Aorta (tissue), 5 donors: ENCODE measurements at regions not wholly inside any gene's neighbourhood (a gene's known extent, or its start where the extent isn't known, plus 50 kb on each side); places are given as distances from the start of the nearest gene placed in this dataset.

Source experiments
- ATAC-seq: fragments of 200-7000 bp; cut with Tn5 transposase; one replicate; pipeline ENCODE4 v1.9.1; 2022; ENCODE audit warnings: moderate library complexity; ENCODE audit not compliant: low FRiP score
- DNase-seq, 2 donors: peaks; one replicate each; pipeline ENCODE4 v3.0.0-alpha.2; 2020
- H3K27ac ChIP-seq, 2 donors: one replicate each; pipeline ENCODE4 v1.5.1; 2013; ENCODE audit warnings: low read length in 2 of 2, mild to moderate bottlenecking in 2 of 2, moderate library complexity in 2 of 2, control low read depth in 1 of 2, inconsistent platforms in 1 of 2, low read depth in 1 of 2
- H3K27me3 ChIP-seq, 2 donors: one replicate each; pipeline ENCODE4 v1.6.1; 2013; ENCODE audit warnings: control low read depth in 1 of 2, low read length in 1 of 2, mild to moderate bottlenecking in 1 of 2, moderate library complexity in 1 of 2; ENCODE audit not compliant: insufficient read depth in 2 of 2, control insufficient read depth in 1 of 2
- H3K36me3 ChIP-seq, 2 donors: one replicate each; pipeline ENCODE4 v1.6.1; 2013; ENCODE audit warnings: control low read depth in 1 of 2, low read length in 1 of 2, mild to moderate bottlenecking in 1 of 2; ENCODE audit not compliant: insufficient read depth in 2 of 2, control insufficient read depth in 1 of 2
- H3K4me1 ChIP-seq, 2 donors: one replicate each; pipeline ENCODE4 v1.6.1; 2013; ENCODE audit warnings: low read length in 2 of 2, control low read depth in 1 of 2, mild to moderate bottlenecking in 1 of 2, moderate library complexity in 1 of 2; ENCODE audit not compliant: insufficient read depth in 2 of 2, control insufficient read depth in 1 of 2
- H3K4me3 ChIP-seq, 2 donors: one replicate each; pipeline ENCODE4 v1.5.1; 2013; ENCODE audit warnings: low read length in 2 of 2, control low read depth in 1 of 2, mild to moderate bottlenecking in 1 of 2
- H3K9me3 ChIP-seq: one replicate; pipeline ENCODE4 v1.6.1; 2013; ENCODE audit warnings: mild to moderate bottlenecking, low read length; ENCODE audit not compliant: control insufficient read depth
- WGBS, 2 donors: extraction: QIAGEN DNeasy Blood & Tissue Kit; methylation state at CpG; one replicate each; pipeline ENCODE4 v1.1.7; 2013; 5-methylcytosine and 5-hydroxymethylcytosine counted together
- intact Hi-C, 2 donors: fragments of 100-400 bp; cut with DNase I; formaldehyde crosslinking; loops; one replicate each; pipeline versions ENCODE4 v1.14.2 to v1.15.0; 2022
- donor health status: healthy with polysubstance abuse.
- donor health status: Bipolar disorder and iron deficiency.
- donor health status: DM: no; HTN: no; CAD: no.
- donor health status: DM: no; HTN: no; CAD: no.
- donor health status: DM: yes; HTN: yes; CAD: no.

DNA sequence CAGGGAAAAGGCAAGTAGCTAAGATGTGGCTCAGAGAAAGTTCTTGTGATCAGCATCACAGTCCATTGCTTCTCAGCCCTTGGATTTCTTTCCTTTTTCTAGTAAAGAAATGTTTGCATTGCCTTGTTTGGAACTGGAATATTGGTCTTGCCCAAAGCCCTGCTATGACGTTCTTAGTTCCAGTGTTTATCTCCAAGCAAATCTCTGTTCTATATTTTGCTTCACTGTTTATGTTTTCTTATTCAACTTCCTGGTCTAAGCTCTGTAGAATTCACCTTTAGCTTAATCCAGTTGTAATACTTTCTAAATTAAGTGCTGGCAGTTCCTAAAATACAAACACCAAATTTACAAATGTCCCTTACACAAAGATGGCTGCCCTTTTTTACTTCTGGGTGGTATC is 88.7 kb upstream of the ZNF438 start:
- Histone ChIP-seq H3K27me3 (no peaks in the 10 kb centered on the region), H3K36me3 (no peaks in the 10 kb centered on the region), H3K9me3 (no peaks in the 10 kb centered on the region), H3K27ac (peak overlapping the region; percentile 85 to 97), H3K4me3 (no peak overlapping the region), H3K4me1 (peaks cover 2 to 5% of the 10 kb centered on the region in 2 donors)
- DNase-seq (no peak), ATAC-seq (peak; percentile 46)
- intact Hi-C loops, result loop anchor here in 1 of 2 donors (10.0 kb wide), 1 partner anchor 144 kb away; no protein-coding TSS in a partner anchor
- 0 to 7% methylated on average over 1 of the region's 1 CpG for WGBS, 2 donors

- ATAC-seq, result peak; percentile 56
- intact Hi-C loops, result loop anchor here in 1 of 2 donors (10.0 kb wide), 1 partner anchor 144 kb away; no protein-coding TSS in a partner anchor
- Histone ChIP-seq H3K9me3 (no peaks in the 10 kb centered on the region), H3K27me3 (no peaks in the 10 kb centered on the region), H3K4me3 (no peak overlapping the region), H3K36me3 (no peaks in the 10 kb centered on the region), H3K4me1 (peaks cover 2 to 5% of the 10 kb centered on the region in 2 donors), H3K27ac (peak overlapping the region; percentile 97)
- 5 to 7% methylated on average over 7 of the region's 7 CpGs for WGBS, 2 donors
- no peak for DNase-seq
Measured at GRCh38 chr10:31120961-31121685, 89.5 kb upstream of the ZNF438 start.

GRCh38 chr10:31121757-31122577 is 90.3 kb upstream of the ZNF438 start:
- DNase-seq (no peak), ATAC-seq (no peak)
- Histone ChIP-seq H3K9me3 (no peaks in the 10 kb centered on the region), H3K4me3 (no peak overlapping the region), H3K27me3 (no peaks in the 10 kb centered on the region), H3K36me3 (no peaks in the 10 kb centered on the region), H3K27ac (peak overlapping the region; percentile 97), H3K4me1 (peaks cover 2 to 5% of the 10 kb centered on the region in 2 donors)
- intact Hi-C loops, result loop anchor here in 1 of 2 donors (10.0 kb wide), 1 partner anchor 143 kb away; no protein-coding TSS in a partner anchor
- 3 to 14% methylated on average over 3 of the region's 3 CpGs for WGBS, 2 donors

- ATAC-seq (no peak), DNase-seq (no peak)
- Histone ChIP-seq H3K36me3 (no peaks in the 10 kb centered on the region), H3K9me3 (no peaks in the 10 kb centered on the region), H3K27me3 (no peaks in the 10 kb centered on the region), H3K4me1 (peaks cover 2 to 6% of the 10 kb centered on the region in 2 donors), H3K27ac (no peak overlapping the region), H3K4me3 (no peak overlapping the region)
- 95 to 96% methylated on average over 6 of the region's 6 CpGs for WGBS, 2 donors
- intact Hi-C loops, result loop anchor here in 1 of 2 donors (10.0 kb wide), 1 partner anchor 141 kb away; no protein-coding TSS in a partner anchor
Measured at GRCh38 chr10:31123946-31124345, 92.3 kb upstream of the ZNF438 start.

DNA sequence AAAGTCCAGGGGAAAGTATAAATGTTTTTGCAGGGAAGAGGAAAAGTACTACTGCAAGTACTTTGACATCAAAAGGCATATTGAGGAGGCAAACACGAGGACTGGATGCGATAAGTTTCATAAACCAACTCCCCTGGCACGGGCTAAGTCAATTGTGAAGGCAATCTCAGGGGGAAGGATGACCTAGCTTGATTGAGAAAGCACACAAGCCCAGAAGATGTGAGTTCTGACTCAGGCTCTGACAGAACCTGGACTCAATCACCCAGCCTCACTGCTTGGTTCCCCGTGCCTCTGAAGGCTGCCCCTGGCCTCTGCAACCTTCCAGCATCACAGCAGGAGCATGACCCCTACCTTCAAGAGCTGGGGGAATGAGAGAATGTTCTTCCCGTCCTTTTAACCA is 93.2 kb upstream of the ZNF438 start:
- H3K27me3 ChIP-seq, result no peaks in the 10 kb centered on the region
- peaks cover 2 to 7% of the 10 kb centered on the region in 2 donors for H3K4me1 ChIP-seq
- no peaks in the 10 kb centered on the region for H3K36me3 ChIP-seq
- H3K4me3 ChIP-seq, result no peak overlapping the region
- WGBS, 2 donors, result 89 to 91% methylated on average over 5 of the region's 5 CpGs
- H3K9me3 ChIP-seq, result no peaks in the 10 kb centered on the region
- H3K27ac ChIP-seq, result no peak overlapping the region
- intact Hi-C loops, result loop anchor here in 1 of 2 donors (10.0 kb wide), 1 partner anchor 140 kb away; no protein-coding TSS in a partner anchor
- ATAC-seq, result no peak
- no peak for DNase-seq

DNA sequence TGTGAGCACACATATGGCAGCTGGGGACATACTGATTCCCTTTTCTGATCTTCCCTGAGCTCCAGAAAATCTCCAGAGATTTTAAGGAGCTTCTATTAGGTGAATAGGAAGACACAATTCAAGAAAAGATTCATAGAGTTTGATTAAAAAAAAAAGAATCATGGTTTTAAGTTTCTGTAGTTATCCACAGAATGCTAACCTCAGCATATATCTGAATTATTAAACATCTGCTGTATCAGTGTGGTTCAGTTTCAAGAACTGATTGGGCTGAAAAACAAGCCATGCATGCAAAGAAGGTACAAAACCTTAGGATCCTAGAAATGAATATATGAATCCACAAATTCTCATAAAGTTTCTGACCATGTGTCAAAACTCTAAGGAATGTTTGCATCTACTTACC is 94.1 kb upstream of the ZNF438 start:
- intact Hi-C loops, result loop anchor here in 1 of 2 donors (10.0 kb wide), 1 partner anchor 139 kb away; no protein-coding TSS in a partner anchor
- no peak overlapping the region for H3K27ac ChIP-seq
- no peaks in the 10 kb centered on the region for H3K36me3 ChIP-seq
- H3K4me3 ChIP-seq, result no peak overlapping the region
- no peak for ATAC-seq
- no peaks in the 10 kb centered on the region for H3K27me3 ChIP-seq
- no peak for DNase-seq
- peaks cover 2 to 9% of the 10 kb centered on the region in 2 donors for H3K4me1 ChIP-seq
- H3K9me3 ChIP-seq, result no peaks in the 10 kb centered on the region

- Histone ChIP-seq H3K9me3 (no peaks in the 10 kb centered on the region), H3K27me3 (no peaks in the 10 kb centered on the region)
- WGBS, 2 donors, result 97 to 98% methylated on average over 2 of the region's 2 CpGs
Measured at GRCh38 chr10:31126593-31126992, 94.9 kb upstream of the ZNF438 start.

DNA sequence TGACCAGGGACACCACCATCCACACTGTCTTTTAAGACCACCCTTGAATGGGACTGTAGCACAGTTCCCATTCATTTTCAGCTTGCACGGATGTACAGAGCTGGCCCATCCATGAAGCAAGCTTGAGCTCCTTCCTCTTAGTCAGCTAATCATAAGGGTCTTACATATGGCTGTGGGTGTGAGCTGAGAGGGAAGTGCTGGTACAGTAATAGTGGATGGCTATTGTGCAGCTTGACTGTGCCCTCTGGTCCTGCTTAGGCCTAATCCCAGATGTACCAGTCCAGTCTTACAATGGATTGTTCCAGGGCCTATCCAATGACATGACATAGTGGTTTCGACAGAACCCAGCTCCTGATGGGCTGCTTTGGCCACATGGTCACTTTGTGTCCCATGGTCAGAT is 96.9 kb upstream of the ZNF438 start:
- Histone ChIP-seq H3K4me1 (peaks cover 0 to 7% of the 10 kb centered on the region in 2 donors), H3K27me3 (no peaks in the 10 kb centered on the region), H3K4me3 (no peak overlapping the region), H3K36me3 (no peaks in the 10 kb centered on the region), H3K27ac (peak overlapping the region; percentile 66 to 68), H3K9me3 (no peaks in the 10 kb centered on the region)
- WGBS, 2 donors, result 87 to 89% methylated on average over 2 of the region's 2 CpGs
- no peak for DNase-seq
- ATAC-seq, result no peak
- intact Hi-C loops, result loop anchor here in 1 of 2 donors (10.0 kb wide), 1 partner anchor 136 kb away; no protein-coding TSS in a partner anchor

More at GRCh38 chr10:31126593-31126992, 94.9 kb upstream of the ZNF438 start:
- DNase-seq, result no peak
- ATAC-seq, result no peak
- Histone ChIP-seq H3K27ac (no peak overlapping the region), H3K36me3 (no peaks in the 10 kb centered on the region), H3K4me1 (peaks cover under 1 to 9% of the 10 kb centered on the region in 2 donors), H3K4me3 (no peak overlapping the region)
- intact Hi-C loops, result loop anchor here in 1 of 2 donors (10.0 kb wide), 1 partner anchor 138 kb away; no protein-coding TSS in a partner anchor
